22Rv1 (cell line): ENCODE measurements at regions not wholly inside any gene's neighbourhood (a gene's known extent, or its start where the extent isn't known, plus 50 kb on each side); places are given as distances from the start of the nearest gene placed in this dataset.

Source experiments
- H3K27ac ChIP-seq: fragments of 450-650 bp; 2 replicates; pipeline ENCODE4 v1.5.1; 2017
- ZFX ChIP-seq: fragments of 450-650 bp; IDR thresholded peaks from 2 replicates; pipeline ENCODE4 v1.6.1; 2017; ENCODE audit warnings: antibody characterized with exemption, borderline replicate concordance
- TF ChIP-seq, protein P1 (sequence below): fragments of 450-650 bp; IDR thresholded peaks from 2 replicates; pipeline ENCODE4 v1.5.1; 2017; ENCODE audit warnings: mild to moderate bottlenecking

DNA sequence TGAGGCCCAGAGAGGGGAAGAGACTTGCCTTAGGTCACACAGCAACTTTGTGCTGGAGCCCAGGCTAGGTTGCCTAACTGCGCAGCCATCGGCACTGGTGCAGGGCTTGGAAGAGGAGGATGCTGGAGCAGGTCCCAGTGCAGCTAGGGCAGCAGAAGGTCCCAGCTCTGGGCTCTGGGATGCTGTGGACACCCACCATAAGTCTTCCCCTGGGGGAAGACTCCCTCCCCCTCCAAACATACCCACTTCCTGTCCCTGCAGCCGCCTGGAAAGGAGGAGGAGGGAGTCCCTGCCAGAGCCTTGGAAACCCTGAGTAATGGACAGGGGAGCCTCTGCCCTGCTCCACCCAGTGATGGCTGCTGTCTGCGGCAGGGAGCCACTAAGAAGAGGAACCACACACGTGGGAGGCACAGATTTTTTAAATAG, 93.6 kb downstream of the NCR2 start:
- TF ChIP-seq, protein P1, sequence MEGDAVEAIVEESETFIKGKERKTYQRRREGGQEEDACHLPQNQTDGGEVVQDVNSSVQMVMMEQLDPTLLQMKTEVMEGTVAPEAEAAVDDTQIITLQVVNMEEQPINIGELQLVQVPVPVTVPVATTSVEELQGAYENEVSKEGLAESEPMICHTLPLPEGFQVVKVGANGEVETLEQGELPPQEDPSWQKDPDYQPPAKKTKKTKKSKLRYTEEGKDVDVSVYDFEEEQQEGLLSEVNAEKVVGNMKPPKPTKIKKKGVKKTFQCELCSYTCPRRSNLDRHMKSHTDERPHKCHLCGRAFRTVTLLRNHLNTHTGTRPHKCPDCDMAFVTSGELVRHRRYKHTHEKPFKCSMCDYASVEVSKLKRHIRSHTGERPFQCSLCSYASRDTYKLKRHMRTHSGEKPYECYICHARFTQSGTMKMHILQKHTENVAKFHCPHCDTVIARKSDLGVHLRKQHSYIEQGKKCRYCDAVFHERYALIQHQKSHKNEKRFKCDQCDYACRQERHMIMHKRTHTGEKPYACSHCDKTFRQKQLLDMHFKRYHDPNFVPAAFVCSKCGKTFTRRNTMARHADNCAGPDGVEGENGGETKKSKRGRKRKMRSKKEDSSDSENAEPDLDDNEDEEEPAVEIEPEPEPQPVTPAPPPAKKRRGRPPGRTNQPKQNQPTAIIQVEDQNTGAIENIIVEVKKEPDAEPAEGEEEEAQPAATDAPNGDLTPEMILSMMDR: no peak
- no peak for TF ChIP-seq ZFX

DNA sequence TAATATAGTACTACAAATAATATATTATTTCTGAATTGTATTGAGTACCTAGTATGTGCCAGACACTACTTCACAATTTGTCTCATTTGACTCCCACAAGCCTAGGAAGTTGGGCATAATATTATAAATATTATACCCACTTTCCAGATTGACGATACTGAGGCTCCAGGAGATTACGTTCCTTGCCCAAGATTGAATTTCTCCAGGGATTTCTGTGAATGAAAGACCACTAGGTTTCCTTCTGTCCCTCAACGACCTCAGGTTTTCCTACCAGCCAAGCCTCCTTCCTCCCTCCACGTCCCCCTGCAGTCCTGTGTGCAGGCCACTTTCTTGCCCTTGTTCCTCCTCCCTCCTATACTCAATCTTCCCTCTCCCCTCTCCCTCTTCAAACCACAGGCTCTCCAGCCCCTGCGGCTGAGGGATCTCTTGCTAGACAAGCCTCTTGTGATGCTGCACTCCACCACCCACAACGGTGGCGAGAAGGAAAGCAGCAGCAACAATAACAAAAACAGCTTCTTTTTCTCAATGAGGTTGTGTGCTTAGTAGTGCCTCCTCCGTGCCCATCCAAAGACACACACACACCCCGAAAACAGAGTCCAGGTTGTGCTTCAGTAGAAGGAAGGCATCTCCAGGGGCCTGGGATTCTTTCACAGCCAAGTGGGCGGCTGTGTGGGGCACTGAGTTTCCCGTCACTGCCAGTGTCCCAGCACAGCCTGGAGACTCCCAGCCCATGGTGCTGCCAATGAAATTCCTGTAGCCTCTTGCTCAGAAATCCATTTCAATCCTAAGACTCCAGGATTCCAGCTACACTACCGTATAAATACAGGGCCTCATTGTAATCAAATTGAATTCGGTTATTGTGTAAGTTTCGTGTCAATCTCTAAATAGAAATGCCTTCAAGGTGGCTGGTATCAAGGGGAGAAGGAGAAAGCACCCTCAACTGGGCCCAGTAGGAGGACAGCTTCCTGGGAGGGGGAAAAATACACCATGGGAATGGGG, 94.4 kb downstream of the NCR2 start:
- H3K27ac ChIP-seq: no peak overlapping the region
- TF ChIP-seq ZFX: no peak
- TF ChIP-seq, protein P1: no peak

More for the DNA sequence above, 93.6 kb downstream of the NCR2 start:
- no peak overlapping the region for H3K27ac ChIP-seq

DNA sequence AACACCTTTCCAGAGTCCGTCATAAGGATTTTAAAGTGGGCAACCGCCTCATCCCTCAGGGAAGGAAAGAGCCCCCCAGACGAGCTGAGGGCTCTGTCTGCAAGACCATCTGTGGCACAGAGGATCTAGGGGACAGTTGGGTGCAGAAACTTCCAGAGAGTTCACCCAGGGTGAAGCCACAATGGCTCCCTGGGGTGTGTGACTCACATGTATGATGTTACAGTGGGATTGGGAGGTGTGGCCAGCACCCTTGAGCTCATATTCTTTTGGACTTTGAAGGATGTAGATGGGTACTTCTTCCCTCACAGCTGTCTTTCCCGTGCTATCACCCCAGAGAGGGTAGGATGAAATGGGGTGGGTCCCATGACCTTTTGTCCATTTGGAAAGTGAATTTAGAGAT, 95.5 kb downstream of the NCR2 start:
- no peak overlapping the region for H3K27ac ChIP-seq
- no peak for TF ChIP-seq ZFX
- TF ChIP-seq, protein P1: no peak

DNA sequence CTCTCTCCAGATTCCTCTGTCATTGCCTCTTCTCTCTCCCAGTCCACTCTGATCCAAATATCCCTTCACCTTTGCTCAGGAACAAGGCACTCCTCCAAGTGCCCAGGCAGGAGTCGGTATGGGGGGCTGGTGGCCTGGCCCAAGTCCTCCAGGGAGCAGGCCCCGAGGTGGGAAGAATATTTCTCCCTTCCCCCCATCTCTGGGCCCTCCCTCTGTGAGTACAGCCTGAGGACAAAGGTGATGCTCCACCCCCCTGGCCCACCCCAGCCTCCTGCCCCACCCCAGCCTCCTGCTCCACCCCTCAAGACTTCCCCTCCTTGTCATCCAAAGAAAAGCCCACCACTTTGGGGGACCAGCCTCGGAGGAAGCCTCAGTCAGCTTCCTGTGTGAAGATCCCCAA, 96.9 kb downstream of the NCR2 start:
- H3K27ac ChIP-seq: no peak overlapping the region
- TF ChIP-seq ZFX: no peak
- TF ChIP-seq, protein P1: no peak

DNA sequence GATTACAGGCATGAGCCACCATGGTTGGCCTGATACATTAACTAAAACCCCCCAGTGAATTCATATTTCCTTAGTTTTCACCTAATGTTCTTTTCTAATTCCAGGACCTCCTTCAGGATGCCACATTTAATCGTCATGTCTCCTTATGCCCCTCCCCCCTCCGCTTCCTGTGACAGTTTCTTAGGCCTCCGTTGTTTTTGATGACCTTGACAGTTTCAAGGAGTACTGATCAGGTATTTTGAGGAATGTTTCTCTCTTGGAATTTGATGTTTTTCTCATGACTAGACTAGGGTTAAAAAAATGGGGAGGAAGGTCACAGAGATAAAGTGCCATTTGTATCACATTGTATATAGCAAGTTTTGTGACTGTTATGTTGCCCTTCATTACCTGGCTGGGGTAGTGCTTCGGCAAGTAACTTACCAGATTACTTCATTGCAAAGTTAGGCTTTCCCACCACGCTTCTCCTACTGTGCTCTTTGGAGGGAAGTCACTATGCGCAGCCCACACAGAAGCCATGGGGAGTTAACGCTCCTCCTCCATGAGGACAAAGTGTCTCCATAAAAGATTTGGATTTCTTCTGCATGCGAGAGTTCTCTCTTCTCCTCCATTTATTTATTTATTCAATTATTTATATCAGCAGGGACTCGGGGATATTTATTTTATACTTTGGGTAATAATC, 99.5 kb downstream of the NCR2 start:
- no peak overlapping the region for H3K27ac ChIP-seq
- TF ChIP-seq, protein P1: no peak
- no peak for TF ChIP-seq ZFX

DNA sequence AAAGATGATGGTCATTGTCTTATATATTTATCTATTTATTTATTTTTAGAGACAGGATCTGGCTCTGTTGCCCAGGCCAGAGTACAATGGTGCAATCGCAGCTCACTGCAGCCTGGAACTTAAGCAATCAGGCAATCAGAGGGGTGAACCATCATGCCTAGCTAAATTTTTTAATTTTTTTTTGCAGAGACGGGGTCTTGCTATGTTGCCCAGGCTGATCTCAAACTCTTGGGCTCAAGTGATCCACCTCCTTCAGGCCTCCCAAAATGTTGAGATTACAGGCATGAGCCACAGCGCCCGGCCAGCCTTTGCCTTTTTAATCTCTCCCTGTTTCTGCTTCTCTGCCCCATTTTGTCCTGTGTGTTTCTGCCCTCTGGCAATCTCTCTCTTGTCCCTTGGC, 102.2 kb downstream of the NCR2 start:
- H3K27ac ChIP-seq: no peak overlapping the region
- no peak for TF ChIP-seq ZFX
- TF ChIP-seq, protein P1: no peak

DNA sequence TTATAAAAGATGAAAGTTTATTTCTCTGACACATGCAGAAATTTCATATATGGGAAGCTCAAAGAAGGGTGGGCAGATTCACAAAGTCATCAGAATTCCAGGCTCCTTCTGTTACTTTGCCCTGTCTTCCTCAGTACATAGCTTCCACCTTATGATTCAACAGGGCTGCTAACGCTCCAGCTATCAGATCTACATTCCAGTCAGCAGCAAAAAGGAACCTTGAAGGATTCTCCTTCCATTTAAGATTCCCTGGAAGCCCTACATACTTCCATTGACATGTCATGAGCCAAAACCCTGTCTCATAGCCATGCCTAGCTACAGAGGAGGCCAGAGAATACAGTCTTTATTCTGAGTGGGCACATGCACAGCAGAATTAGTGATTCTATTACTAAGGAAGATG, 103.3 kb downstream of the NCR2 start:
- TF ChIP-seq ZFX: no peak
- TF ChIP-seq, protein P1: no peak
- no peak overlapping the region for H3K27ac ChIP-seq
